ENCODE measurements at regions not wholly inside any gene's neighbourhood (a gene's known extent, or its start where the extent isn't known, plus 50 kb on each side); places are given as distances from the start of the nearest gene placed in this dataset.
A peak's percentile ranks its signal among the peaks of the same experiment; 100 is the strongest.

GRCh38 chr5:15993334-15993733 lies 186.3 kb downstream of the MARCHF11 start:
- no peak for TF ChIP-seq CTCF (conservative IDR thresholded peaks at IDR 0.05)

GRCh38 chr5:15992918-15993317 lies 186.7 kb downstream of the MARCHF11 start:
- peak overlapping the region; percentile 62 for H3K27ac ChIP-seq
- TF ChIP-seq CTCF (conservative IDR thresholded peaks at IDR 0.05): no peak

More at GRCh38 chr5:15993334-15993733, 186.3 kb downstream of the MARCHF11 start:
- H3K27ac ChIP-seq: peak overlapping the region; percentile 62

- no peak for TF ChIP-seq CTCF (conservative IDR thresholded peaks at IDR 0.05)
- H3K27ac ChIP-seq: no peak overlapping the region
Measured at GRCh38 chr5:15991586-15991985, 188.0 kb downstream of the MARCHF11 start.

Data from VCaP (cell line).